Mesothelial cell of epicardium (in vitro differentiated cells): ENCODE measurements at regions not wholly inside any gene's neighbourhood (a gene's known extent, or its start where the extent isn't known, plus 50 kb on each side); places are given as distances from the start of the nearest gene placed in this dataset.

Experiments
- DNase-seq, 2 experiments: peaks; one replicate each; pipeline ENCODE4 v3.0.0; 2021; ENCODE audit warnings: low spot score in 2 of 2; ENCODE audit not compliant: unreplicated experiment in 2 of 2
- H3K27ac Mint-ChIP-seq: 2 replicates; pipeline ENCODE4 v1.8.0; 2021; ENCODE audit warnings: mixed read lengths
- H3K27me3 Mint-ChIP-seq: 2 replicates; pipeline ENCODE4 v1.8.0; 2021; ENCODE audit warnings: low read depth, mixed read lengths
- H3K36me3 Mint-ChIP-seq: 2 replicates; pipeline ENCODE4 v1.8.0; 2021; ENCODE audit warnings: mixed read lengths
- H3K4me1 Mint-ChIP-seq: 2 replicates; pipeline ENCODE4 v1.8.0; 2021; ENCODE audit warnings: mixed read lengths
- H3K4me3 Mint-ChIP-seq: 2 replicates; pipeline ENCODE4 v1.8.0; 2021; ENCODE audit warnings: mild to moderate bottlenecking, moderate library complexity, mixed read lengths
- H3K9me3 Mint-ChIP-seq: 2 replicates; pipeline ENCODE4 v1.8.0; 2021; ENCODE audit warnings: mixed read lengths
- TF ChIP-seq, protein P1 (sequence below): fragments of 200-600 bp; sonication (generic); IDR thresholded peaks from one replicate; pipeline ENCODE4 v1.5.0; 2021; ENCODE audit warnings: antibody characterized with exemption; ENCODE audit not compliant: unreplicated experiment

GRCh38 chr2:82234283-82234874 is 1929.8 kb upstream of the LRRTM1 start:
- Mint-ChIP-seq H3K4me1 (peaks cover 15% of the 10 kb centered on the region), H3K27me3 (no peaks in the 10 kb centered on the region), H3K4me3 (no peak overlapping the region), H3K36me3 (no peaks in the 10 kb centered on the region), H3K9me3 (no peaks in the 10 kb centered on the region), H3K27ac (no peak overlapping the region)
- TF ChIP-seq, protein P1, sequence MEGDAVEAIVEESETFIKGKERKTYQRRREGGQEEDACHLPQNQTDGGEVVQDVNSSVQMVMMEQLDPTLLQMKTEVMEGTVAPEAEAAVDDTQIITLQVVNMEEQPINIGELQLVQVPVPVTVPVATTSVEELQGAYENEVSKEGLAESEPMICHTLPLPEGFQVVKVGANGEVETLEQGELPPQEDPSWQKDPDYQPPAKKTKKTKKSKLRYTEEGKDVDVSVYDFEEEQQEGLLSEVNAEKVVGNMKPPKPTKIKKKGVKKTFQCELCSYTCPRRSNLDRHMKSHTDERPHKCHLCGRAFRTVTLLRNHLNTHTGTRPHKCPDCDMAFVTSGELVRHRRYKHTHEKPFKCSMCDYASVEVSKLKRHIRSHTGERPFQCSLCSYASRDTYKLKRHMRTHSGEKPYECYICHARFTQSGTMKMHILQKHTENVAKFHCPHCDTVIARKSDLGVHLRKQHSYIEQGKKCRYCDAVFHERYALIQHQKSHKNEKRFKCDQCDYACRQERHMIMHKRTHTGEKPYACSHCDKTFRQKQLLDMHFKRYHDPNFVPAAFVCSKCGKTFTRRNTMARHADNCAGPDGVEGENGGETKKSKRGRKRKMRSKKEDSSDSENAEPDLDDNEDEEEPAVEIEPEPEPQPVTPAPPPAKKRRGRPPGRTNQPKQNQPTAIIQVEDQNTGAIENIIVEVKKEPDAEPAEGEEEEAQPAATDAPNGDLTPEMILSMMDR: no peak
- no peak for DNase-seq

- H3K27me3 Mint-ChIP-seq: no peaks in the 10 kb centered on the region
- peaks cover 14% of the 10 kb centered on the region for H3K4me1 Mint-ChIP-seq
- DNase-seq: no peak
- peaks cover 3% of the 10 kb centered on the region for H3K9me3 Mint-ChIP-seq
- no peak overlapping the region for H3K4me3 Mint-ChIP-seq
- TF ChIP-seq, protein P1: no peak
- H3K36me3 Mint-ChIP-seq: no peaks in the 10 kb centered on the region
- H3K27ac Mint-ChIP-seq: no peak overlapping the region
These were observed 1929.3 kb upstream of the LRRTM1 start for GRCh38 chr2:82233806-82234205.

GRCh38 chr2:82230406-82230805 is 1925.9 kb upstream of the LRRTM1 start:
- peaks cover 3% of the 10 kb centered on the region for H3K9me3 Mint-ChIP-seq
- H3K36me3 Mint-ChIP-seq: no peaks in the 10 kb centered on the region
- no peaks in the 10 kb centered on the region for H3K27me3 Mint-ChIP-seq
- DNase-seq: no peak
- peaks cover 3% of the 10 kb centered on the region for H3K4me1 Mint-ChIP-seq
- no peak overlapping the region for H3K4me3 Mint-ChIP-seq
- H3K27ac Mint-ChIP-seq: no peak overlapping the region
- TF ChIP-seq, protein P1: no peak

DNA sequence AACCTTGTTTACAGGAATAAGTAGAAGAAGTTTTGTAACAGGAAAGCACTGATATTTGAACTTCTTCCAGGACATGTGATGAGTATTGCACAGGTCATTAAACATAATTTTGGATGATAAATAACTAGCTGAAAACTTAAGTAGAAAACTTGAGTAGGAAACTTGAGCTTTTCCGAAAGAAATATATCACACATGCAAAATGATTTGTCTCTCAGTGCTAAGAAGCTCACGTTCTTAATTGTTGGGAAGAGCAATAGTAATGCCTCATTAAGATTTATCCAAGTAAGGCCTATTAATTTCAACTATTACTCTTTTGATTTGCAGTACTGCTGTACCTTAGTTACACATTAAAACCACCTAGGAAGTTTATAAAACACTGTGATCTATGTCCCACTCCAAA is 1921.9 kb upstream of the LRRTM1 start:
- Mint-ChIP-seq H3K9me3 (peaks cover 17% of the 10 kb centered on the region), H3K27me3 (no peaks in the 10 kb centered on the region), H3K4me3 (no peak overlapping the region), H3K27ac (no peak overlapping the region), H3K36me3 (peaks cover 3% of the 10 kb centered on the region), H3K4me1 (peaks cover 3% of the 10 kb centered on the region)
- no peak for DNase-seq
- TF ChIP-seq, protein P1: no peak

GRCh38 chr2:82224301-82224940 is 1919.9 kb upstream of the LRRTM1 start:
- peaks cover 3% of the 10 kb centered on the region for H3K36me3 Mint-ChIP-seq
- peaks cover 3% of the 10 kb centered on the region for H3K4me1 Mint-ChIP-seq
- H3K4me3 Mint-ChIP-seq: no peak overlapping the region
- no peak for DNase-seq
- no peak overlapping the region for H3K27ac Mint-ChIP-seq
- TF ChIP-seq, protein P1: no peak
- H3K27me3 Mint-ChIP-seq: no peaks in the 10 kb centered on the region
- peaks cover 17% of the 10 kb centered on the region for H3K9me3 Mint-ChIP-seq

DNA sequence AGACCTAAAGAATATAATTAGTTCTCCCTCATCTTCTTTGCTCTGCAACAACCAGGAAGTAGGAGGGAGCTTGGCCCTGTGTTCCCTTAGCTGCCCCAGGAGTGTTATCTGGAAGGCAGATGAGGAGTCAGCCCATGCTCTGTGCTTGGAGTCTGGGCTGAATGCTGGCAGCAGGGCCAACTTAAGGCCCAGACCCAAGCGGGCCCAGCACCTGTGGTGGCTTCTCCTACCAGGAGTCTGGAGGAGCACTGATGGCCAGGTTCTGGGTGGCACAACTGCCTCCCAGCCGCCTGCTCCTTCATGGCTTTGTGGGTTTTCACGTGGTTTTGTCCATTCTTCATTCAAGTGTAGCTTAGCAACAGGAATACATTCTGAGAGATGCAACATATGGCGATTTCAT is 1910.7 kb upstream of the LRRTM1 start:
- DNase-seq: no peak
- Mint-ChIP-seq H3K4me3 (no peak overlapping the region), H3K4me1 (no peaks in the 10 kb centered on the region), H3K36me3 (no peaks in the 10 kb centered on the region), H3K27ac (no peak overlapping the region), H3K9me3 (peaks cover 35% of the 10 kb centered on the region), H3K27me3 (no peaks in the 10 kb centered on the region)
- TF ChIP-seq, protein P1: no peak
